ENCODE measurements at regions not wholly inside any gene's neighbourhood (a gene's known extent, or its start where the extent isn't known, plus 50 kb on each side); places are given as distances from the start of the nearest gene placed in this dataset.

DNA sequence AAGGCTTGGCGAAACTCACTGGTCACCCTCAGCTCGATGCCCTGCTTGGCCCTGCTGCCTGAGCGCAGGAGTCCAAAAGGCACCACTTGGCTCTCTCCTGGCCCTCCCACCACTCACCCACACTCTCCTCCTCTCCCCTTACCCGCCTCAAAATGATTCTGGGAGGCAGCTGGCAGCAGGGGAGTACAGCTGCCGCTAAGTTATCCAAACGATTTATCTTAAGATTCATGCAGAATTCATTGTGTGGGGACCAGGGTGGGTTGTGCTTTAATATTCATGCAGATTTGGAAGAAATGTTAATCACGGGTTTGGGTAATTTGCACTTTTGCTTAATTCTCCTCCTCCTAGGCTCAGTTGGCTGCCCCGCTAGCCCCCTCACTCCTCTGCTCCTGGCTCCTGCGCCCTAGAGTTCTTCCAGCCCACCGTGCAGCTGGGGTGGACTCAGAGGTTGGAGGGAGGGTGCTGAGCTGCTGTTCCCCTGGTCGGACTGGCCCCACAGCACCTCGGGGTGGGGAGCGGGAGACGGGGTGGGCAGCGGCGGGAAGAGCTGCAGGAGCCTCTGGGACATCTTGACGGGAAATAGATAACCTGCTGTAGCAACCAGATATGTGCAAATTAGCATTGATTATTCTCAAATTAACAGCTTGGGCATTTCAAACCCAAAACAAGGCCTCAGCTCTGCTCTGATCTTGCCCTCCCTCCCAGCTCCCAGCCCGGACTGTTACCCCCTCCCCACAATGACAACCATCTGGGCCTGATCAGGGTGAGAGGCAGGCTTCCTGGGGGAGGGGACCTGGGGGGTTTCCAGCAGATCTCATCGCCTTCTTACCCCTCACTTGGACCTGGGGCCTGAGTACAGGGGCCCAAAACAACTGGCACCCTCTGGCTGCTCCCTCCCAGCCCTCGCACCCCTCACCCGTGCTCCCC lies 122.6 kb upstream of the RPL38 start:
- intact Hi-C loops (cut with micrococcal nuclease): no loop called here

DNA sequence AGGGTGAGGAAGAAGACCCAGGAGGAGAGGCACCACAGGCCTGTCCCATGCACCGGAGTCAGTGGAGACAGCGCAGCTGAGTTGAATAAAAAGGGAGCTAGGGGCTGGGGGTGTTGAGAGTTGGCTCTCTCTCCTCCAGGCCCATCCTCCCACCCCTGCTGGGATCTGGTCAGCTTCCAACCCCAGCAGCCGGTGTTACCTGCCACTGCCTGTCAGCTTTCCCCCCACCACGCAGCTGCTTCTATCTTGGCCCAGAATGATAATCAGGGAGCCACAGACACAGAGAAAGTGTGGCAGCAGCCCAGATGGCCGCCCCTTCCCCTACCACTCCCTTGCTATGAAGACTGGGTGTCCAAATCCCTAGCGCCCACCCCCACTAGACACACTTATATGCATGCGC lies 120.6 kb upstream of the RPL38 start:
- Mint-ChIP-seq H3K27ac (no peak overlapping the region), H3K36me3 (ENCODE audit: low read depth) (no peaks in the 10 kb centered on the region), H3K4me1 (ENCODE audit: low read depth) (no peaks in the 10 kb centered on the region), H3K27me3 (ENCODE audit: low read depth) (no peaks in the 10 kb centered on the region), H3K9me3 (peaks cover 12% of the 10 kb centered on the region), H3K4me3 (ENCODE audit: low read depth) (no peak overlapping the region)
- no peak for DNase-seq (ENCODE audit: low spot score)
- intact Hi-C loops (cut with micrococcal nuclease): no loop called here

More for the DNA sequence above, 122.6 kb upstream of the RPL38 start:
- DNase-seq (ENCODE audit: low spot score): no peak
- Mint-ChIP-seq H3K4me1 (ENCODE audit: low read depth) (no peaks in the 10 kb centered on the region), H3K9me3 (peaks cover 12% of the 10 kb centered on the region), H3K36me3 (ENCODE audit: low read depth) (no peaks in the 10 kb centered on the region), H3K27me3 (ENCODE audit: low read depth) (no peaks in the 10 kb centered on the region), H3K27ac (no peak overlapping the region), H3K4me3 (ENCODE audit: low read depth) (no peak overlapping the region)

DNA sequence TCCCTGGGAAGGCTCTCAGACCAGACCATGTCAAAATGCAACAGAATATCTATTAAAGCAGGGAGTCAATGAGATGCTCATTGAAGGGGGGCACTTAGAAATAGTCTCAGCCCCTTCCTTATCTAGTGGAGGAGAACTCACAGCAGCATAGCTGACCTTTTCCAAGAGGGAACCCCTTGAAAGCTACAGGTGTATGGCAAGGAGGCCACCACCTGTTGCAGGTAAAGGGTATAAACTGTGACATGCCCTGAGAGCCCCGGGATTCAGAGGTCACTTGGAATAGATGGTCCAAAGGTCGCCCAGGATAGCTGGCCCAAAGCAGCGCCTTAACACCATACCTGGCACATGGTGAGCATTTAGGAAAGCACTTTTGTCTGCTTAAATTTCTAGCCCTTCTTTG lies 120.2 kb upstream of the RPL38 start:
- Mint-ChIP-seq H3K4me1 (ENCODE audit: low read depth) (no peaks in the 10 kb centered on the region), H3K27ac (no peak overlapping the region), H3K27me3 (ENCODE audit: low read depth) (no peaks in the 10 kb centered on the region), H3K4me3 (ENCODE audit: low read depth) (no peak overlapping the region), H3K9me3 (peaks cover 12% of the 10 kb centered on the region), H3K36me3 (ENCODE audit: low read depth) (no peaks in the 10 kb centered on the region)
- intact Hi-C loops (cut with micrococcal nuclease): no loop called here
- DNase-seq (ENCODE audit: low spot score): no peak

DNA sequence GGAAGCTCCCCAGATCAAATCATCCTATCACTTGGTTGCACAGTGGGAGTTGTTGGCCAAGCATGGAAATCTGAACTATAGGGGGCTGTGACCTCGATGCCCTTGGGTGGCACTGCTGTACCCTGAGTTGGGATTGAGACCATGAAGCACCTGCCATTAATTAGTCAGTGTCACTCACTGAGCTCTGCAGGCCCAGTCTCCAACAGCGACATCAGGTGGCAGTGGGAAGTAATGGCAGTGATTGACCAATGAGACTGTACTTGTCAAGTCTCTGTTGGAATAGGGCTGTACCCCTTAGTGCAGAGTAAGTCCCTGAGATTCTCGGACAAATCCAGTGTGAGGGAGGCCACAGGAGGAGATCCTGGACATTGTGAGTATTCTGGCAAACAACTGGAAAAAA lies 118.0 kb upstream of the RPL38 start:
- intact Hi-C loops (cut with micrococcal nuclease): no loop called here
- Mint-ChIP-seq H3K4me1 (ENCODE audit: low read depth) (no peaks in the 10 kb centered on the region), H3K9me3 (peaks cover 12% of the 10 kb centered on the region), H3K27me3 (ENCODE audit: low read depth) (peaks cover 2% of the 10 kb centered on the region), H3K27ac (no peak overlapping the region), H3K4me3 (ENCODE audit: low read depth) (no peak overlapping the region), H3K36me3 (ENCODE audit: low read depth) (no peaks in the 10 kb centered on the region)
- no peak for DNase-seq (ENCODE audit: low spot score)

DNA sequence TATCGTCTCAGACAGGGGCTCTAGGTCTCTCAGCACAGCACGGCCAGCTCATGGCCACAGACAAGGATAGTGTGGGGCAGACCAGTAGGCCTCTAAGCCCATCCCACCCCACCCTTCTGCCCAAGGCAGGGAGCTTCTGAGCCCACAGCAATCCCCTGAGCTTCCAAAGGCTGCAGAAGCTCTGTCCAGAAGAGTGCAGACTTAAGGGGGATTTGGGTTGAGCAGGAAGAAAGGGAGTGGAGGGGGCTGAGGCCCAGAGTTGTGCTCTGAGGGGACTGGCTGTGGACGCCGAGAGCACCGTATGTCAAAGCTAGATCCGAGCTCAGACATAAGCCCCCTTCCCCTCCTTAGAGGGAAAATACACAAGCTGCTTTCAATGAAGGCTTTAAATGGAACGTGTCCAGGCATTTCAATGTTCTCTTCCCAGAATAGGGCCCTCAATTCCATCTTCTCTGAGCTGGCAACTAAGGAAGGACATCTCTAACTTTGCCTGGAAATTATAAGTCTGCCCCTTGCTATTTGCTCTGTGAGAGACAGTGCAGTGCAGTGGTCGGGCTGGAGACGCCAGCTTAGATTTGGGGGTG lies 116.4 kb upstream of the RPL38 start:
- H3K27ac Mint-ChIP-seq: no peak overlapping the region
- intact Hi-C loops (cut with micrococcal nuclease): no loop called here
- DNase-seq (ENCODE audit: low spot score): no peak
- H3K9me3 Mint-ChIP-seq: peaks cover 12% of the 10 kb centered on the region
- no peaks in the 10 kb centered on the region for H3K4me1 Mint-ChIP-seq (ENCODE audit: low read depth)
- H3K4me3 Mint-ChIP-seq (ENCODE audit: low read depth): no peak overlapping the region
- H3K27me3 Mint-ChIP-seq (ENCODE audit: low read depth): peaks cover 8% of the 10 kb centered on the region
- H3K36me3 Mint-ChIP-seq (ENCODE audit: low read depth): no peaks in the 10 kb centered on the region

DNA sequence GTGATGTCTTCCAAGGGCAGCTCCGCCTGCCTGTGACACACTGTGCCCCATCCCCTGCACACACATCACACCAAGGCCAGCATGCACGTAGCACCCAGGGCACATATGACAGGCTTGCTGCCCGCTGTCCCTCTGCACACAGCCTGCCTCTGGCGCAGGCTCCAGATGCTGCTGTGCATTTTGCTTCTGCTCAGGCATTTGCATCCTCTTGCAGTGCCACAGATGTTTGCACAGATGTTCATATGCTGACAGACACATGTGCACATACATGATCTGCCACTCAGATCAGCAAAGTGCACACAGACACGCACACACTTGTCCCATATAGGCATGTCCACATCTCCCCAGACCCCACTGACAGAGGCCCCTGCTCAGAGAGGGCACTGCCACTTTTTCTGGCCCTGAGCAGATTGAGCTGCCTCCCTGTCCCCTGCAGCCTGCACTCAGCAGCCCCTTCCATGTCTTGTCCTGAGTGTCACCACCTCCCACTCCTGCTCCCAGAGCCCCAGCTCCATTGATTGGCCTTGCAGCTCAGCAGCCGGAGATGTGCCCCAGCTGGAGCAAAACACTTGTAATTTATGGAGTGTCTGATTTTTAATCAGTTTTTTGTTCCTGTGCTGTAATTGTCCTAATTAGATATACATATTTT lies 115.1 kb upstream of the RPL38 start:
- no peak for DNase-seq (ENCODE audit: low spot score)
- H3K9me3 Mint-ChIP-seq: peaks cover 12% of the 10 kb centered on the region
- no peaks in the 10 kb centered on the region for H3K4me1 Mint-ChIP-seq (ENCODE audit: low read depth)
- intact Hi-C loops (cut with micrococcal nuclease): no loop called here
- peaks cover 8% of the 10 kb centered on the region for H3K27me3 Mint-ChIP-seq (ENCODE audit: low read depth)
- H3K4me3 Mint-ChIP-seq (ENCODE audit: low read depth): no peak overlapping the region
- no peaks in the 10 kb centered on the region for H3K36me3 Mint-ChIP-seq (ENCODE audit: low read depth)
- no peak overlapping the region for H3K27ac Mint-ChIP-seq

DNA sequence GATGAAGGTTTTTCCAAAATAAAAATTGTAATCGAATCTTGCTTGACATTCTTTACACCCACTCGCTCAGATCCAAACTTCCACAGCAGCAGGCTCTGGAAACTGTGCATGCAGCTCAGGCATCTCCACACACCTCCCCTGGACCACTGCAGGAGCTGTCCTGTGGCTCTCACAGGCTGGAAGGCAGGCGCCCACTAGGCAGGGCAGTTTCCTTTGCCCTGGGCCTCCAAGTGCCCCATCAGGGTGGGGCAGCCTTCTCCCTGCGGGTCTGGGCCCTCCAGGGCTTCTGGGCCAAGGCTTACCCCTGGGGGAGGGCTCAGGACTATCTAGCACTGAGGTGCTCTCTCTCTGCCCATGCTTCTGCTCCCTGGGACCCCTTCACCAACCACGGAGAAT lies 114.5 kb upstream of the RPL38 start:
- H3K36me3 Mint-ChIP-seq (ENCODE audit: low read depth): no peaks in the 10 kb centered on the region
- peaks cover 11% of the 10 kb centered on the region for H3K27me3 Mint-ChIP-seq (ENCODE audit: low read depth)
- H3K9me3 Mint-ChIP-seq: peaks cover 12% of the 10 kb centered on the region
- H3K4me1 Mint-ChIP-seq (ENCODE audit: low read depth): no peaks in the 10 kb centered on the region
- no peak for DNase-seq (ENCODE audit: low spot score)
- H3K27ac Mint-ChIP-seq: no peak overlapping the region
- intact Hi-C loops (cut with micrococcal nuclease): no loop called here
- H3K4me3 Mint-ChIP-seq (ENCODE audit: low read depth): no peak overlapping the region

DNA sequence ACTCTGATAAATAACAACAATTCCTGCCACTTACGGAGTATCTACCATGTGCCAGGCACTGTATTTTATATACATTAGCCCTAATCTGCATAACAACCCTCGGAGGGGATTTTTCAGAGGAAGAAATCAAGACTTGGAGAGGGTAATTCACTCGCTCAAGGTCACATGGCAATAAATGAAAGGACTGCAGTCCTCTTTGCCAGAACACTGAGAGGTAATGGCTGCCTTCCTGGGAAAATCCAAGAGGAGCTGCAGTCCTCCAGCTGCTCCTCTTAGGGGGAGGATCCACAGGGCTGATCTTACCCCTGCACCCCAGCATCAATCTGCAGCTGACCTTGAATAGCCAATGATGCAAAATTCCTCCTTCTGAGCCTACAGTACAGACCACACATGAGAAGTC lies 114.1 kb upstream of the RPL38 start:
- H3K36me3 Mint-ChIP-seq (ENCODE audit: low read depth): no peaks in the 10 kb centered on the region
- H3K27me3 Mint-ChIP-seq (ENCODE audit: low read depth): peaks cover 12% of the 10 kb centered on the region
- intact Hi-C loops (cut with micrococcal nuclease): no loop called here
- H3K27ac Mint-ChIP-seq: no peak overlapping the region
- no peak for DNase-seq (ENCODE audit: low spot score)
- no peaks in the 10 kb centered on the region for H3K4me1 Mint-ChIP-seq (ENCODE audit: low read depth)
- H3K4me3 Mint-ChIP-seq (ENCODE audit: low read depth): no peak overlapping the region
- peaks cover 12% of the 10 kb centered on the region for H3K9me3 Mint-ChIP-seq

DNA sequence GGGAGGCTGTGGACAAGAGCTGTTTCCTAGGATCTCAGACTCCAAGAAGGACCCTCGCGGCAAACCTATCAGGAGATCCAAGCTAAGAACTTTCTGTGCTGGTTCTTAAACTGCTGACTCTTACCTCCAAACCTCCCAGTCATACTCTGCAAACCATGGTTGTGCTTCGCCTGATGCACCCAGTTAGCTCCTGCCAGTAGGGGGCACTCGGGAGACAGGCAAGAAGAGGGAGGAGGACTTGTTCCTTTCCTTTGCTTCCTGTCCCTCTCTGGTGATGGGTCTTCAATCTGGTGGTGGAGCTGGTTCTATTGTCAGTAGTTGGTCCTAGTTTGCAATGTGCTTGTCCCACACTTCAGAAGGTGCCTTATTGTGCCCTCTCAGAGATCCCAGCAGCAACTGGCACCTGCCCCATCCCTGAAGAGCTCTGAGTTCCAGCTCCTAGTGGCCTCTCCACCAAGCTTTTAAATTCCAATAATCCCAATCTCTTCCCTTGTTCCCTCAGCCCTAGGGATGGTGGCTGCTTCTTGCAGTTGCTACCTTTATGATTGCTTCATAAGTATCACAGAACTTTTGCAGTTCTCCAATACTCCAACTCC lies 113.5 kb upstream of the RPL38 start:
- intact Hi-C loops (cut with micrococcal nuclease): loop anchor here (2.0 kb wide), 1 partner anchor 109 kb away; no protein-coding TSS in a partner anchor
- Mint-ChIP-seq H3K4me3 (ENCODE audit: low read depth) (no peak overlapping the region), H3K27me3 (ENCODE audit: low read depth) (peaks cover 12% of the 10 kb centered on the region)

DNA sequence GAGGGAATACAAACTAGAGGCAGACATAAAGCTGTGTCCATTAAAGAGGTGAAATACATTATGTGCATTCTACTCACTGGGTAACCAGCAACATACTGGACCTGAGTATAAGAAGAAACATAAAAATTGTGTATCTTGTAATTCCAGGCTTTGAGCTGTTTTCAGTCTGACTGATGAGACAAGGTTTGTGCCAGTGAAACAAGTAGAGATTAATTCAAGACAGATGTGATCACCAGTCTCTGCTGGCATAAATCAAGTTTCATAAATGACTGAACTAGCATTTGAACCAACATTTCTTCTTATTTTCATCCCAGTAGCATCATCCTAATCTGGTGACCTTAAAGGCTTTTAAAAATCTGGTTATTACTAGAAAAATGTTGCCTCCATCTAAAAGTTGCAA lies 108.8 kb upstream of the RPL38 start:
- H3K27ac Mint-ChIP-seq: no peak overlapping the region
- intact Hi-C loops (cut with micrococcal nuclease): no loop called here
- no peaks in the 10 kb centered on the region for H3K36me3 Mint-ChIP-seq (ENCODE audit: low read depth)
- H3K4me1 Mint-ChIP-seq (ENCODE audit: low read depth): no peaks in the 10 kb centered on the region
- no peak for DNase-seq (ENCODE audit: low spot score)
- H3K4me3 Mint-ChIP-seq (ENCODE audit: low read depth): no peak overlapping the region
- H3K9me3 Mint-ChIP-seq: no peaks in the 10 kb centered on the region
- peaks cover 12% of the 10 kb centered on the region for H3K27me3 Mint-ChIP-seq (ENCODE audit: low read depth)

More for the DNA sequence above, 113.5 kb upstream of the RPL38 start:
- no peaks in the 10 kb centered on the region for H3K36me3 Mint-ChIP-seq (ENCODE audit: low read depth)
- DNase-seq (ENCODE audit: low spot score): peak; percentile 47
- no peaks in the 10 kb centered on the region for H3K4me1 Mint-ChIP-seq (ENCODE audit: low read depth)
- no peak overlapping the region for H3K27ac Mint-ChIP-seq
- peaks cover 8% of the 10 kb centered on the region for H3K9me3 Mint-ChIP-seq

DNA sequence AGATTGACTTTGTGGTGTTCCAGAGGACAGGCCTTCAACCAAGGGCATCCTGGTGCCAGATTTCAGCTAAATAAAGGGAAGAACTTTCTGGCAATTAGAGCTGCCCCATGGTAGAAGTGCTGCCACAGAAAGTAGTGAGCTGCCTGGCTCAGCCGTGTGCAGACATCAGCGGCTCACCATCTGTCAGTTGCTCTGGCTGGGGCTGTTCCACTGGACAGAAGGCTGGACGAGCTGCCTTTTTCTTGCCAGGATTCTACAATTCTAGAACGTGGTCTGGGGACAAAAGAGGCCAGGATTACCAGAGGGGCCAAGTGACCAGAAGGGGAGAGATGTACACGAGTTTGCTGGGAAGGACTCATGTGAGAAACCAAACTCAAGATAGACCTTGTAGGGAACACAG lies 107.0 kb upstream of the RPL38 start:
- intact Hi-C loops (cut with micrococcal nuclease): no loop called here
- DNase-seq (ENCODE audit: low spot score): no peak
- no peaks in the 10 kb centered on the region for H3K9me3 Mint-ChIP-seq
- H3K27ac Mint-ChIP-seq: no peak overlapping the region
- peaks cover 7% of the 10 kb centered on the region for H3K27me3 Mint-ChIP-seq (ENCODE audit: low read depth)
- no peaks in the 10 kb centered on the region for H3K36me3 Mint-ChIP-seq (ENCODE audit: low read depth)
- no peaks in the 10 kb centered on the region for H3K4me1 Mint-ChIP-seq (ENCODE audit: low read depth)
- H3K4me3 Mint-ChIP-seq (ENCODE audit: low read depth): no peak overlapping the region

DNA sequence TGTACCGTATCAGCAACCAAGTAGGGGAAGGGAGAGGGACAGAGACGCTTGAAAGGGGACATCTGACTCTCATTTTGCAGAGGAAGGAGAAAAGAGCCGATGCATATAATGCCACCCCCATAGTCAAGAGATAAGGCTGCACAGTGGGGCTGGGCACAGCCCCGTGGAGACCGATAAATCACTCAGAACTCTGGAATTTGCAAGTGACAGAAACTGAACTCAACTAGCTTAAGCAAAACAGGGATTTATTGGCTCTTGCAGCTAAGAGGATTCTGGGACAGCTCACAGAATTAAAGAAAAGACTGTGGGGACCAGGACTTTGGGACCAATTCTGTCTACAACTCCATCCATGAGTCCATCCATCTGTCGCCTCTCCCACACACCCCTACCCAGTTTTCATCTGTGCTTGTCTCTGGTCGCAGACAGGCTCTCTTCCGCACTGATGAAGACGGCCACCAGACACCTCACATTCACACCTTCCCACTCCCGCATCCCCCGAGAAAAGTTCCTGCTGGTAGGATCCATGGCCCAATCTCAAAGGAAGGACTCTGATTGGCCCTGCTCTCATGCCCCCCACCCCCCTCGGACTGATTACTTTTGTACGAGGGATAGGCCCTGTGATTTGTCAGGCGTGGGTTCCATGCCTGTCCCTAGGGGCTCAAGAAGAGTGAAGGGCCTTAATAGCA lies 105.9 kb upstream of the RPL38 start:
- Mint-ChIP-seq H3K27me3 (ENCODE audit: low read depth) (peaks cover 4% of the 10 kb centered on the region), H3K4me1 (ENCODE audit: low read depth) (no peaks in the 10 kb centered on the region), H3K9me3 (no peaks in the 10 kb centered on the region), H3K27ac (no peak overlapping the region), H3K36me3 (ENCODE audit: low read depth) (no peaks in the 10 kb centered on the region), H3K4me3 (ENCODE audit: low read depth) (no peak overlapping the region)
- intact Hi-C loops (cut with micrococcal nuclease): no loop called here
- no peak for DNase-seq (ENCODE audit: low spot score)

Data from activated T-helper 2 cell treated with anti-CD3 and anti-CD28 coated beads, Interferon-gamma antibody, Interleukin-2, Interleukin-4, amounts not matched to agents 10 μg/mL and 5 μg/mL and 100 μg/mL, durations not matched to agents 14 hours and 24 hours and 36 hours (primary cell).